ENCODE measurements at regions not wholly inside any gene's neighbourhood (a gene's known extent, or its start where the extent isn't known, plus 50 kb on each side); places are given as distances from the start of the nearest gene placed in this dataset.
A peak's percentile ranks its signal among the peaks of the same experiment; 100 is the strongest.

- H3K36me3 ChIP-seq, result no peaks in the 10 kb centered on the region
- peak overlapping the region in 2 of 4 donors; percentile 22 to 46 for H3K27ac ChIP-seq
- no peaks in the 10 kb centered on the region for H3K27me3 ChIP-seq
- H3K9me3 ChIP-seq, result peaks cover 0 to 21% (median 13%) of the 10 kb centered on the region in 4 donors
- DNase-seq, result no peak
- 76 to 78% methylated on average over 8 of the region's 8 CpGs for WGBS, 2 donors
- intact Hi-C loops (cut with DNase I), result no loop called here
- TF ChIP-seq EP300 (IDR thresholded peaks at IDR 0.05), result peak in 1 of 4 donors; percentile 13
- TF ChIP-seq POLR2AphosphoS5 (IDR thresholded peaks at IDR 0.05), result peak in 3 of 4 donors; percentile 30 to 58 (median 40)
- TF ChIP-seq, protein P1, sequence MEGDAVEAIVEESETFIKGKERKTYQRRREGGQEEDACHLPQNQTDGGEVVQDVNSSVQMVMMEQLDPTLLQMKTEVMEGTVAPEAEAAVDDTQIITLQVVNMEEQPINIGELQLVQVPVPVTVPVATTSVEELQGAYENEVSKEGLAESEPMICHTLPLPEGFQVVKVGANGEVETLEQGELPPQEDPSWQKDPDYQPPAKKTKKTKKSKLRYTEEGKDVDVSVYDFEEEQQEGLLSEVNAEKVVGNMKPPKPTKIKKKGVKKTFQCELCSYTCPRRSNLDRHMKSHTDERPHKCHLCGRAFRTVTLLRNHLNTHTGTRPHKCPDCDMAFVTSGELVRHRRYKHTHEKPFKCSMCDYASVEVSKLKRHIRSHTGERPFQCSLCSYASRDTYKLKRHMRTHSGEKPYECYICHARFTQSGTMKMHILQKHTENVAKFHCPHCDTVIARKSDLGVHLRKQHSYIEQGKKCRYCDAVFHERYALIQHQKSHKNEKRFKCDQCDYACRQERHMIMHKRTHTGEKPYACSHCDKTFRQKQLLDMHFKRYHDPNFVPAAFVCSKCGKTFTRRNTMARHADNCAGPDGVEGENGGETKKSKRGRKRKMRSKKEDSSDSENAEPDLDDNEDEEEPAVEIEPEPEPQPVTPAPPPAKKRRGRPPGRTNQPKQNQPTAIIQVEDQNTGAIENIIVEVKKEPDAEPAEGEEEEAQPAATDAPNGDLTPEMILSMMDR (IDR thresholded peaks at IDR 0.05), result no peak
- no peak overlapping the region for H3K4me3 ChIP-seq
- H3K4me1 ChIP-seq, result peaks cover 0 to 15% (median 12%) of the 10 kb centered on the region in 4 donors
Observed at GRCh38 chr10:124270530-124271327, 148.0 kb downstream of the OAT start.

DNA sequence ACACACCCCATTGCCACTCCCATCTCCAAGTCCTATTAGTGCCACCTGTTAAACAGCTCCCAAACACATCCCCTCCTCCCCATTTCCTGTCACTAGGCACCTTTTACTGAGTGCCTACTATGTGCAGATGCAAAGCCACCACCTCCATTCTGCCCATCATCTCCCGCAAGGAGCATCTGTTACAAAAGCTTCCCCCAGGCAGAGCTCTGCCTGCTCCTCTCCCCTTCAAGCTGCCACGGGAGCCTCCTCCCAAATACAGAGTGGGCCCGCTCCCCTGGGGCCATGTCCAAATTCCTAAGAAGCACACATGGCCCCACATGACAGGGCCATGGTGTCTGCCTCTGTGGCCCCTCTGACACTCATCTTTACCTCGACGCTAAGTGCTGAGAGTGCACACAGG lies 149.7 kb downstream of the OAT start:
- Histone ChIP-seq H3K36me3 (no peaks in the 10 kb centered on the region), H3K4me3 (no peak overlapping the region), H3K27ac (no peak overlapping the region), H3K4me1 (peaks cover 0 to 15% (median 12%) of the 10 kb centered on the region in 4 donors), H3K27me3 (no peaks in the 10 kb centered on the region), H3K9me3 (peaks cover 0 to 20% (median 13%) of the 10 kb centered on the region in 4 donors)
- TF ChIP-seq POLR2A (IDR thresholded peaks at IDR 0.05), result no peak
- TF ChIP-seq, protein P1 (IDR thresholded peaks at IDR 0.05), result no peak
- TF ChIP-seq EP300 (IDR thresholded peaks at IDR 0.05), result no peak
- TF ChIP-seq POLR2AphosphoS5 (IDR thresholded peaks at IDR 0.05), result no peak
- DNase-seq, result no peak
- intact Hi-C loops (cut with DNase I), result no loop called here
- 77 to 88% methylated on average over 5 of the region's 5 CpGs for WGBS, 2 donors

DNA sequence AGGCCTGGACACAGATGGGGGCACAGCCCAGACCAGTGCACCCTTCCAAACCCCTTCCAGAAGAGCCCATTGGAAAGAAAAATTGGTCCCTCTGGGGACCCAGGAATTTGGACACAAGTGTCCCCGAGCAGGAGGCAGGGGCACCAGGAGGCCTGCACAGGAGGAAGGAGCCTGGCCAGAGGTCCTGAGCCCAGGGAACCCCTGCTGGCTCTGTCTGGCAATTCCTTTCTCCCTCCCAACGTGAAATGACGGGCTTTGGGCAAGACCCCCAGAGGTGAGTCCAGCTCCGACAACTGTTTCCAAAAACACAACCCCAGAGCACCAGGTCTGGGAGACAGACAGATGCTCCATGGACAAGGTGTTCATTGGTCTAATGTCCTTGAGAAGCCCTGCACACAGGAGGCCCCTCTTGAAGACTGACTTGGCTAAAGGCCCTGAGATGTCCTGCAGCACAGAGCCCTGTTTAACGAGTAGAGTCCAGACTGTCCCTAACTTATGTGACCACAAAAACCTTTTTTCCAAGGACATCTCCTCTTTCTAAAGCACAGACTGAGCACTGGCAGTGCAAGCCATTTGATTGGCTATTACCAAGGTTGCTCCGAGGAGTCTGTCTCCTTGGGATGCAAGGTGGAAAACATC lies 150.7 kb downstream of the OAT start:
- H3K36me3 ChIP-seq, result no peaks in the 10 kb centered on the region
- H3K4me3 ChIP-seq, result no peak overlapping the region
- DNase-seq, result no peak
- peaks cover 0 to 11% (median 8%) of the 10 kb centered on the region in 4 donors for H3K9me3 ChIP-seq
- TF ChIP-seq EP300 (IDR thresholded peaks at IDR 0.05) (no peak), POLR2A (IDR thresholded peaks at IDR 0.05) (no peak), POLR2AphosphoS5 (IDR thresholded peaks at IDR 0.05) (no peak)
- TF ChIP-seq, protein P1 (IDR thresholded peaks at IDR 0.05), result no peak
- intact Hi-C loops (cut with DNase I), result no loop called here
- no peak overlapping the region for H3K27ac ChIP-seq
- no peaks in the 10 kb centered on the region for H3K27me3 ChIP-seq
- H3K4me1 ChIP-seq, result peaks cover 0 to 19% (median 12%) of the 10 kb centered on the region in 4 donors
- 74 to 86% methylated on average over 6 of the region's 6 CpGs for WGBS, 2 donors

- no peak for TF ChIP-seq EP300 (IDR thresholded peaks at IDR 0.05)
- no peak for TF ChIP-seq POLR2AphosphoS5 (IDR thresholded peaks at IDR 0.05)
- TF ChIP-seq, protein P1 (IDR thresholded peaks at IDR 0.05), result no peak
- no peak for TF ChIP-seq POLR2A (IDR thresholded peaks at IDR 0.05)
- no peaks in the 10 kb centered on the region for H3K36me3 ChIP-seq
- H3K27ac ChIP-seq, result no peak overlapping the region
- H3K4me1 ChIP-seq, result peaks cover 0 to 19% (median 12%) of the 10 kb centered on the region in 4 donors
- H3K4me3 ChIP-seq, result no peak overlapping the region
- DNase-seq, result no peak
- WGBS, 2 donors, result 83 to 84% methylated on average over 9 of the region's 9 CpGs
- H3K27me3 ChIP-seq, result no peaks in the 10 kb centered on the region
- intact Hi-C loops (cut with DNase I), result no loop called here
- peaks cover 0 to 4% (median 1%) of the 10 kb centered on the region in 4 donors for H3K9me3 ChIP-seq
Observed at GRCh38 chr10:124267231-124267885, 151.4 kb downstream of the OAT start.

All from sigmoid colon (tissue), 6 donors.